ENCODE measurements at regions not wholly inside any gene's neighbourhood (a gene's known extent, or its start where the extent isn't known, plus 50 kb on each side); places are given as distances from the start of the nearest gene placed in this dataset.

DNA sequence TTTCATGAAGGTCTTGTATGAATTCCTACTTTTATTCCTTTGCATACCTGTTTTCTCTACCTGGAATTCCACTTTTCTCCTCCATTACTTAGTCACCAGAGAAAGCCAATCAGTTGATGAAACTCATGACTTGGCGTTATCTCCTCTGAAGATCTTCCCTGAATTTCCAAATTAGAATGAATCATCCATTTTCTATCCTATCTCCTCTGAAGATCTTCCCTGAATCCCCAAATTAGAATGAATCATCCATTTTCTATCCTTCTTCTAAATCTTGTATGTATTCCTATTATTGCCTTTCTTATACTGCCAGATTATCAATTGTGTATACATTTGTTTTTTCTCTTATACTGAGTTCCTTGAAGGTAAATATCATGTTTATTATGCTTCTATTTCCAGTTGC, 440.4 kb downstream of the CCDC85A start:
- DNase-seq, result no peak

DNA sequence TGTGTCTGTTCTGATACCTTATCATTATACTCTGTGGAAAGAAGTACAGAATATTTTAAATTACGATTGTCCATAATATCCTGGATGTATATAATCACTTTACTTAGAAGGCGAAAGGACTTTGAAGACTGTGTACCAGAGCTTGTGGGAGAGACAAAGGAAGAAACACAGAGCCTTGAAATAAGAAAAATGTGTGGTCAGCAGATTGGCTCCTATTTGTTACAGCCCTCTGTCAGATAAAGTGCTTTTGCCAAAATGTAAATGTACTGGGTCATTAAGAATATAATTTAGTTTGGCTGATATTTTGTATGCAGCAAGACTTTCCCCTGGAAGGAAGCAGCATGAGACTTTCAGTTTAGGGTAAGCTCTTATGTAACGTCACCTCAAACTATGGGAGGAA, 443.1 kb downstream of the CCDC85A start:
- no peak for DNase-seq

DNA sequence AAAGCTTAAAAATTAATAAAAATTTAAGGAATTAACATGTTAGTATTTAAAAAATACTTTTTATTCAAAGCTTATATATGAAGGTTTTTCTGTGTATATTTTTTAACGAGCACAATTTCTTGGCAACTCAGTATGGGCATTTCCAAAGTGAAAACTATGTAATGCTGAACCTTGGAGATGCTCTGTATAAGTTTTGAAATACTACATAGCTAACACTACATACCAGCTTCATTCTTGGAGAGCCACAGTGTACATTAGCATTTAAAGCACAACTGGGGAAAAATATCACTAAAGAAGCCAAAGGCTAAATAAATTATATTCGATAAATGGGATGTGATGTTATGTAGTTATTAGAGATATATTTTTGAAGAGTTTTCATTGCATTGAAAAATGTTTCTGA, 446.5 kb downstream of the CCDC85A start:
- DNase-seq, result no peak

DNA sequence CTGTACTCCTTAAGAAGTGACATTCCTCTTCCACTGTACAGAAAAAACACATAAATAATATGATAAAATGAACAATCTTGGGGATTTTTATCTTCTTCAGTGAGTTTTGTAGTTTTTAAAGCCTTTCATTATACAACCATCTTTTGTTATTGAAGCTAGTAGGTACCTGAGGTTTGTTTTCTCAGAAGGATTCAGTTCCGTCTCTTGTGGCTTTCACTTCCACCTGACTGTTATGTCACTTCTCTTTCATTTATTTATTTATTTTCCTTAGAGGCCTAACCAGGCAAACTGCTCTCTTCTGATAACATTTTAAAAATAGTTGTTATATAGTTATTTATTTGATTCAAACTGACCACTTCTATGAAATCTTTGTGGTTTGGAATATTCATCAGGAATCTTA, 464.2 kb downstream of the CCDC85A start:
- DNase-seq, result no peak

DNA sequence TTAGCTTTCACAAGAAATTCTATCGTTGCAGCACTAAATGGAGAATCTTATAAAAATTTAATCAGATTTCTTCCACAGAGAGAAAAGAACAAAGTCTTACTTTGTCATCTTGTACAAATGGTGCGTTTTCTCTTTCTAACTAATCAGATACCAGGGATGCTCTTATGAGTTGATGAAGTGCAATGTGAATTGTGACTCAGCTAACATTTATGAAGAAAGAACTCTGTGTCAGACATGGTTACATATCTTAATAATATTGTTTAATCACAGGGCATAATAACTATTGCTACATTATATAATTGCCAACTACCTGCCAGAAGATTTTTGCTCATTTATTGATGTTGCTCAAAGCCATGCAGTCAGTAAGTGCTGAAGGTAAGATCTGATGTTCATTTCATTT, 465.0 kb downstream of the CCDC85A start:
- DNase-seq, result no peak

DNA sequence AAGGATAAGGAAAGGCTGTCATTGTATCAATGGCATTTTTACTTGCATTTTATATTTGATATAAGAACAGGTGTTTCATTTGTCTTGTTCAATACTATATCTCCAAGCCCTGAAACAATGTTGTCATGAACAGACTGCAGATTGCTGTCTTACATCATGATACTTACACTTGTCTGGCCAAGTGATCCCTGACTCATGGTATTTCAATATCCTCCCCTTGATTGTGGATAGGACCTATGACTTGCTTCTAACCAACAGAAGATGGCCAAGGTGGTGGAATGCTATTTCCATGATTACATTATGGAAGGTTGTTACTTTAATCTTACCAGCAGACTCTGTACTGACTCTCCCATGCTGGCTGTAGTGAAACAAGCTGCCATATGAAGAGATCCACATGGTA, 471.1 kb downstream of the CCDC85A start:
- no peak for DNase-seq

DNA sequence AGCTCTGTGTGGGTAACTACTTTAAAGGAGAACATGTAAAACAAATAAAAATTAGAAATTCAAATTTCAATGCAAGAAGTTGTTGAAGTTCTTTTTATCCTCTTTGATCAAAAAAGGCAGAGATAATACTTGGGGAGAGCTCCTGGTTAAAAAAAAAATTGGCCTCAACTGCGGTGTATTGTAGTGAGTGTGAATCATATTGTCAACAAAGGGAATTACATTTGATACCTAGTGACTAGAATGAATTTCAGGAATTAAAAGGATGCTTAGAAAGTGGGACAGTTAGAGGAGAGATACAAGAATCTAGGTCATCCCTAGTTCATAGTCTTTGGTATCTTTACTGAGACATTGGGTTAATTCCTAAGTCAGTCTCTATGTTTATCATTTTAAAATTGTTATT, 473.0 kb downstream of the CCDC85A start:
- DNase-seq, result no peak

DNA sequence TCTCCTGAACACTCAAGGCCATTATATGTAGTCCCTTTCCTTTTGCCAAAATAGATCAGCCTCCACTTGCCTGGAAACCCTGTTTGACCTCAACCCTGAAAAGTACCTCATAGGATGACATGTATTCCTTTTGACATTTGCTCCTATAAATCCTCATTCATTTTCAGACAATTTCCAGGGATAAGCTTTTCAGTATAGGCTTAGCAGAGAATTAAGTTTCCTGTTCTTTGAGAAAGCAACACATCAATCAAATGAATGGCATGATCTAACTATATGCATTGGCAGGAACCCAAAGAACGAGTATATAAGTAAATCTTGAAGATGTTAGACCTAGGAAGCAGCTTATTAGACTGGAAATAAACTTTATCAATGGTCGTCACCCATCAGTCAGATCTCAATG, 483.0 kb downstream of the CCDC85A start:
- DNase-seq, result no peak

DNA sequence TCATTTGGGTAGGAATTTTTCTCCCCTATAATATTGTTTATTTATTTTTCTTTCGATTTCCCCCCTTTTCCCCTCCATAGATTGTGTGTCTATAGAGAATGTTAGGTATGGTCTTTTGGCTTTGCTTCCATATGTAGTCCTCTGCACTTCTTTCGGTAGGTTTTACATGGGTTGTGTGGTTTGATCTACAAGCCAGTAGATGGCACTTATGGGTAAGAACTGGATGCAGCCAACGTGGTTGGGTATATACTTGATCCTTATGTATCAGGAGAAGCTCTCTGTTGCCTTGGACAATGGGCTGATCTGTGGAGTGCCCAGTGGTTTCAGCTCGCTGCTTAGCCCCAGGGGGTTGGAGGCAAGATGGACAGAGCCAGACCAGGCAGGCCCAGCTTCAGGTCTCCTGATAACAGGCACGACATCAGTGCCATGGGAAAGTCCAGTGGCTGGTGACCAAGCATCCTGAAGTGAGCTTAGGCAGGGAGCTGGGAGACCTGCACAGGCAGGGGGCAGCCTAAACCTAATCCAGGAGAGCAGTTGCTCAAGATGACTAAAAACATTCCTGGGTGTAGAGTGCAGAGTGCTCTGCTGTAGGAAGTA, 488.3 kb downstream of the CCDC85A start:
- DNase-seq, result no peak

DNA sequence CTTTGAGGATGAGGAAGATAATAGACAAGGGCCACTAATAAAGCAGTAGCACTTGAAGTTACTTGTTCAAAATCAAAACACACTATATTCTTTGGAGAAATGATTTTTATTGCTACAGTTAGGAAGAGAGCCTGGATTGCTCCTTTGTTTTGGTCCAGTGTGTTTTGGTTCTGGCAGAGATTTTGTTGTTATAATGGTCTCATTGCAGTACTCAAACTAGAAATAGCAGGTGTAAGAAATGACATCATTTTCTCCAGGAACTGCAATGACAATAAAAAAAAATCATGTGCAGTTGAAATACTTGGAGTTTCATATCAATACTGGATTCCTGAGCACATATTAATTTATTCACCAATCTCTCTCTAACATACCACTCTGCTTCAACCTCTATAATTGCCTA, 490.3 kb downstream of the CCDC85A start:
- no peak for DNase-seq

DNA sequence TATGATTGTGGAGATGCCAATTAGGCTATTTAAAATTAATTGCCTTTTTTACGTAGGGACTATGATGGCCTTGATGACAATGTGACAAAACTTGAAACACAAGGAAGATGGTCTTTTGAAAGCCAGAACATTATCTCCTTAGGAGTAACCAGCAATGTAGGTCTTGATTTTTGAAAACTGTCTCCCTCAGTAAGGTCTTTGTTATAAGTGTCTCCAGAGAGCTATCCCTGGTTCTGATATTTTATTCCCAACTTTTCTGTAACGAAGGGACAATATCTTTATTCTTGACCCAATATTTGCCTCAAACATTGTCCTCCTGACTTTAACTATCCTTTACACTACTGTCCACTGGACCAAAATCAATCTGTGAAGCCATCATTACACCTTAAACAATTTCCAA, 493.2 kb downstream of the CCDC85A start:
- no peak for DNase-seq

DNA sequence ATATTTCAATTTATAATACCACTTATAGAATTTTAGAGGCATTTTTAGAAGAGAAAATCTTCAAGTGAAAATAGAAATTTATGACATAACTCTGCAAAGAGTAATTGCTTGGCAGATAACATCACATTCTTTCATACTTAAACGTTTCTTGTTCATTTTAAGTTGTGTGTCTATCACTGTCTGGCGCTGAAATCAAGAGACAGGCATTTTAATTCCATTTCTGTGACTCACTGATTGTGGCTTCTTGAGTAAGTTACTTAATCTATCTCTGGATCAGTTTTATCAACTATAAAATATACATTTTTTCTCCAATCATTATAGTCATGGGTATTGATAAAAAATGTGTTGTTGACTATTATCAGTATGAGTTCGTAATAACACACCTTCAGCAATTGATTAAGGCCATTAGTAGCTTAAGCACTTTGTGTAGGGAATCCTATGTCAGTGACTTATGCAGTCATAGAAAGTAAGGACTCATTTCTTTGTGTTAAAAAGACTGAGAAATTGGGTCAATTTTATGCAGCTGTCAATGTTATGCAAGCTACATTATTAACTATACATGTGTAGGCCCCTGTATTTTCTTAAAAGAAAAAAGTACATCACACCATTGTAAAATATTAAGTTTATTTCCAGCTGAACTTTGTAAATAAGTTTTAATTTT, 497.3 kb downstream of the CCDC85A start:
- no peak for DNase-seq

DNA sequence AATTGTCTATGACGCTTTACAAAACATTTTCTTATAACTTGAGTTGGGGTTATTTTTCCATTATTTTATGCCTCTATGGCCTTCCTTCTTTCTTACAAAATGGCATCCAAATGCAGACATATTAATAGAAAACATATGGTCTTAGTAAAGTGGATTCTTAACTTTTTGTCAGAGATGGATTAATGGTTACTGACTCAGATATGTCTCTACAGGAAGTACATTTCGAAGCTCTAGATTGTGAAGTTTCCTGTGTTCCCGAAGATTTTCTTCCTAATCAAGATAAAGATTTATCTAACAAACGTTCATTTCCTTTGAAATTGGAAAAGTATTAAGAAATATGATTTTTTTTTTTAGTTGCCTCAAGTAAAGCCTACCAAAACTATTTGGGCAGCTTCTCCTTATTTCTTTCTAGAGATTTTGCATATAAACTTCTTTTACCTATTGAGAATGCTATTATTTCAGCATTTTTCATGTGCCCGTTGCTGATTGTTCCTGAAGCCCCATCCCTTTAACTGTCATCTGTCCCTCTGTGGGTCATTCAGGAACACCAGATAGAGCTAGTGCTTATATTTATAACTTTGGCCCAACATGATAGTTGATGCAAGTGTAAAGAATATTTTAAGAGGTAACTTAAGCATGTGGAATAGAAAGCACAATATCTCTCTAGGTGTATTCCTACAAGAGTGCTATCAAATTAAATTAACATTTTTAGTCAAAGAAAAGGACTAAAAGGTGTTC, 498.0 kb downstream of the CCDC85A start:
- DNase-seq, result no peak

DNA sequence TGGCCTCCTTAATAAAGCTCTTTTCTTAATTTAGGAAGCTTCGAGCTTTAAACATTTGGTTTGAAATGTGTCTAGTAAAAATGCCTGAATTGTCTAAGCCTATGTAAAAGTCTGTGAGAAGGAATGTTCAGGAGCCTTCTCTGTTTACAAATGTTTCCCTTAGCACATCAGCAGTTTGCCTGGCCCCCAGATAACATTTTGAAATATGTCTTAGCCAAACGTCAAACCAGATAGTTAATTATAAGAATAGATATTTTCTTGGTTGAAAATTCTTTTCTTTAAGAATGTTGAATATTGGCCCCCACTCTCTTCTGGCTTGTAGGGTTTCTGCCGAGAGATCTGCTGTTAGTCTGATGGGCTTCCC, 498.6 kb downstream of the CCDC85A start:
- no peak for DNase-seq

DNA sequence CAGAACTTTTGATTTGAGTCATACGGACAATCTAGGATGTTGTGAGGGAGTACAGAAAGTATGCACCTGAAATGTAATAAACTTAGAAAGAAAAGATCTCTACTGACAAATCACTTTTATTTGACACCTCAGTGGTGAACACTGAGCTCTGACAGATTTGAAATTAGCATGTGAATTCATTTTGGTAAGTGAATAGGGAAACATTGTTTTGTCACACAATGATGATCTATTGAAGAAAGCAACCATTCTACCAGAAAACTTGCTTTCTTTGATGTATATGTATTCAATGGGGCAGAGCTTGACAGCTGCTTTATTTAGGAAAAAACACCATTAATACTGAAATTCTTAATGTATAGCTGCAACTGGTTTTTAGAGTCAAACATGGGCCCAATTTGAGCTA, 500.5 kb downstream of the CCDC85A start:
- DNase-seq, result no peak

DNA sequence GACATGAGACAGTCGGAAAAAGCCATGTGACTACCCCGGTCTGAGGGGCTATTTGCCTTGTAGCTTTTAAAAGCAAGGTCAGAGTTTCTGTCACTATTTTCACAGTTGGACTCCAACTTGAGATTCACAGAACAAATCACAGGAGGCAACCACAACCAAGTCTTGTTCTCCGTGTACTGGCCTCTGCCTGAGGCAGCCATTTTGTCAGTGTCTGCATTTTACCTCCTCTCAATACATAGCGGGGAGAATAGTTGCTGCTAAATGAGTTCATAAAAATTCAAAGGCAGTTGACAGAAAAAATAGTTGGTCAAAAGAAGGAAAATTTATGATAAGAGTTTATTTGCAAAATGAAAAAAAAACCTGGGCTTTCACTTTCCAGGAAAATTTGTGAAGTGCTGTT, 501.4 kb downstream of the CCDC85A start:
- no peak for DNase-seq

DNA sequence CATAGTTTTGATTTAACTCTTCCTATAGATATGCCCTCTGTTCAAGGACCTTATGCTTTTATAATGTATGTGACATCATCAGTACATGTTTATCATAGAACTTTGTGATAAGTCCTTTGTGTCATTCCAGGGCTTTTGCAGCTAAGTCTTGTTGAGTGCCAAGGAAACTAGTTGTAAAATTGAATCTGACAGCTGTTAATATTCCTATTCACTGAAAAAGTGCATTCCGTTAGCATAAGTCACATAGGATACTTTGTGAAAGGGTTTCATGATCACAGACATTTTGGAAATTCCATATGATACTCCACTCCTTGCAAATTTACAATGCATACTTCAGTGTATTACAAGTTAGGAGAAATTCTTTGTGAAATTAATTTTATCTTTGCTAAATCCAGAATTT, 503.4 kb downstream of the CCDC85A start:
- DNase-seq, result no peak

DNA sequence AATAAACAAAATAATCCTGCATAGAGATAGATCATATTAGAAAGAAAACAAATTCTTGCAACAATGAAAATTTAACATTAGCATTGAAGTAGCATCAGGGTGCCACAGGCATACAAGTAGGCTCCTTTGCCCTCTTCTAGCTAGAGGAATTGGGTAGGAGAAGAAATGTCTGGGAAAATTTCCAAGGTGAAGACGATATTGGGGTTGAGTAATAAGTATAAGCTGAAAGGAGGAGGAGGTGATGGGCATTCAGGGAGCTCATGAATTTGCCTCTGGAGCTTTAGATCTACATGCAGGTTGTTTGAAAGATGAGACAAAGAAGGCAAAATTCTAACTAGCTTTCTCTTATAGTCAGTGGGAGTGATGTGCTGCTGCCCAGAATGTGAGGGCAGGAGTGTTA, 504.9 kb downstream of the CCDC85A start:
- no peak for DNase-seq

DNA sequence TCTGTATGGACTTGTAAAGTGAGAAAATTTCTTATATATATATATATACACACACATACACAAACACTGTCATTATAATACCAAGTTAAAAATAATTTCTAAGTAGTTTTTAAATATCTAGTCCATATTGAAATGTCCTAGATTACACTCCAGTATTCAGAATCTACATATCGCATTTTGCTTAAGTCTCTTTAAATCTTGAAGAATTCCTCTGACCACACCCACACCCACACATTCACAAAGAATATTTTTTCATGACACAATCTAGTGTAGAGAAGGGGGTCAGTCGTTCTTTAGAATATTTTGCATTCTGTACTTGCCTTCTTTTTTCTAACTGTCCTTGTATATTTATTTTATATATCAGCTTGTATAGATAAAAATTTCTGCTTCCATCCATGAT, 509.7 kb downstream of the CCDC85A start:
- DNase-seq, result no peak

DNA sequence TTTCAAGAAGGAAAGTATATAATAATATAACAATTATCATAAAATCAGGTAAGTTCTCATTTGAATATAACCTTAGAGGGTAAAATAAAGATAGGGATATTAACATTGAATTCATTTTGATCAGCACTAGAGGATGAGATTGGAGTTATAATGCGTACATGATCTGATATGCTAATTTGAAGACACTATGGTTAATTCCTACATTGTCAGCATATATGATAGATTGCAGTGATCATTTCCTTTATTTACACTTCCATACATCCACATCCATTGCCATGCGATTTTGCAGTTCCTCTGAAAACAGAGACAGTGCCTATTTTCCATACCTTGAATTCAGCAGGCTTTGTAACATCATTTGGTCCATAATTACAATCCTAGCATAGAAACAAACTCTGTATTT, 519.2 kb downstream of the CCDC85A start:
- no peak for DNase-seq

DNA sequence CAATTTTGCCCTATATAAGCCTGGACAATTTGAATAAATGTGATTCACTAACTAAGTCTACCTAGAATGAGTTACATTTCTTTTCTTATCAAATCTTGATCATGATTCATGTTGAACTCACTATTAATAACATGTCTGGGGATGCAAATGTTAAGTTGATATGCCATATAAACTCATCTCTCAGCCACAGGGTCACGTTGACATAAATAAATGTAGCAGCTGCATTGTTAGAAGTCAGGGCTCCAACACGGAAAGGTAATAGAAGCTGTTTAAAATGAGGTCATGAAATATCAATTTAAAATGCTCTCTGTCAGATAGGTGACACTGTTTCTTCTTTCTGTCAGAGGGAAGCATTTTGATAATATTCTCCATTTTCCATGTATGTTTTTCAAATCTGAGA, 521.9 kb downstream of the CCDC85A start:
- no peak for DNase-seq

DNA sequence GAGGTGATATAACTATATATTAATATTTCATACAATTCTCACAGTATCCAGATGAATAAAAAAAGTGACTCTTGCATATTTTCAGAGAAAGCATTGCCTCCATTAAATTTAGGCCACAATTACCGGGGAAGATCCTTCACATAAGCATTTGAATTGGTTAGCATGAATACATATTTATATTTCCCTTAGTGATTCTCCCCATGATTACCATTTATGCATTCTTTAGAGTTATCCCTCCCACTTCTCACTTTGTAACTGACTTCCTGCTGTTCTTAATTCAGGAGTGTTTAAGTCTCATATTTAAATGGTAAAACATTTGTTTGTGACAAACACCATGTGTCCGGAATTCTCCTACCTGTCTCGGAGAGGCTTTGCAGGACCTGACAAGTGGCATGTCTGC, 523.4 kb downstream of the CCDC85A start:
- DNase-seq, result no peak

DNA sequence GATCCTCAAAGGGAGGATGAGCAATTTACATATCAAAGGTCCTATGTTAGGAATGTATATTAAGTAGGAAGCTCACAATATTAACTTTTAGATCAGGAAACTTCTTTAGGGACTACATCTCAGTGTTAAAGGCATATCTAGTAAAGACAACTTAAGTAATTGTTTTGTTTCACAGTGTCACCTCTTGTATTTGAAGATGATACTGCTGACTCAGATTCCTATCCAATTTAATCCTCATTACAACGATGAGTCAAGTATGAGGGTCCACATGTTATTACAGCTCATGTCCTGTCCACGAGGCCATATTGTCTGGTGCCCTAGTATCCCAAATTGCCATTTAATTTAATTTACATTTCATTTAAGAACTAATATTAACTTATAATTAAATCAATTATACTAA, 523.9 kb downstream of the CCDC85A start:
- DNase-seq, result no peak

DNA sequence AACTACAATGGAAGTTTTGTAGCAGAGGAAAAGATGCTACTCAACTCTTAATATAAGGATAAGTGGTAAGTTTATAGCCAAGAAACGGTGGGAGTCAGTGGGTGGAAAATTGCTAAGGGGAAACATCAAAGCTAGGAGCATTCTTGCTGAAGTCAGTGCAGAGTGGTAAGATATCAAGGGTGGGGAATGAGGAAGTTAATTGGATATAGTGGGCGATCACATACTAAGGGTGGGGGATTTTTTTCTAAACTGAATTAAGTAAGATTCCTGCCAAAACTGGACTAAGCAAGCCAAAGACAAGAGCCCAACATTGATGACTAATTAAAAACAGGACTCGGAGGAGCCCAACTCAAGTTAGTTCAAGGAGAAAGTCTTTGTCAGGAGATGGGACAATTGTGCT, 525.4 kb downstream of the CCDC85A start:
- DNase-seq, result no peak

DNA sequence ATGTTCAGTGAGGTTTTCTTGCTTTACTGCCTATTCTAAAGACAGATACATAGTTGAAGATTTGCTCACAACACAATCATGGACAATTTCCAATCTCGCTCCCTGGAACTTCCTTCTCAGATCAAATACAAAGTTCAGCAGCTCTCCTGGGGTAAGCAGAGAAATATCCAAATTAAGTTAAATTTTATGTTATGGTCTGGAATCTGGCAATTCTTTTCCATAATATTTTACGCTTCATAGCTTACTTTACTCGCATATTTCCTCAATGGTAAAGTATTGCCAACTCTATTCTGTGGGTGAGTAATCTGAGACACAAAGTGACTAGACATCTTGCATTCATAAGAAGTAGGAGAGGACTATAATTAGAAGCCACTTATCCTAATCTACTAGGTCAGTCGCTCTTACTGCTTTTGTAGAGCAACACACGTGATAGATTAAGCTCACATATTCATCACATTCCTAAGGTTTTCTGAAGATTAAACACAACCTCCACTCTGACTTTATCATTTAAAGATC, 529.4 kb downstream of the CCDC85A start:
- DNase-seq, result no peak
